DOHH2 (cell line): ENCODE measurements at regions not wholly inside any gene's neighbourhood (a gene's known extent, or its start where the extent isn't known, plus 50 kb on each side); places are given as distances from the start of the nearest gene placed in this dataset.

Experiments used
- CTCF ChIP-seq: fragments of 200-600 bp; sonication (generic); IDR thresholded peaks from one replicate; pipeline ENCODE4 v1.5.1; 2014; ENCODE audit warnings: antibody characterized with exemption, mild to moderate bottlenecking, low read depth, low read length; ENCODE audit not compliant: poor library complexity, severe bottlenecking
- EZH2phosphoT487 ChIP-seq: fragments of 200-600 bp; sonication (generic); IDR thresholded peaks from 2 replicates; pipeline ENCODE4 v1.6.1; 2017; ENCODE audit warnings: borderline replicate concordance, mild to moderate bottlenecking, antibody characterized with exemption, low read length, moderate library complexity, mixed read lengths

- TF ChIP-seq CTCF: no peak
- TF ChIP-seq EZH2phosphoT487: no peak
Measured at GRCh38 chr4:145302725-145303124, 122.3 kb upstream of the OTUD4 start.
